ENCODE measurements at regions not wholly inside any gene's neighbourhood (a gene's known extent, or its start where the extent isn't known, plus 50 kb on each side); places are given as distances from the start of the nearest gene placed in this dataset.

DNA sequence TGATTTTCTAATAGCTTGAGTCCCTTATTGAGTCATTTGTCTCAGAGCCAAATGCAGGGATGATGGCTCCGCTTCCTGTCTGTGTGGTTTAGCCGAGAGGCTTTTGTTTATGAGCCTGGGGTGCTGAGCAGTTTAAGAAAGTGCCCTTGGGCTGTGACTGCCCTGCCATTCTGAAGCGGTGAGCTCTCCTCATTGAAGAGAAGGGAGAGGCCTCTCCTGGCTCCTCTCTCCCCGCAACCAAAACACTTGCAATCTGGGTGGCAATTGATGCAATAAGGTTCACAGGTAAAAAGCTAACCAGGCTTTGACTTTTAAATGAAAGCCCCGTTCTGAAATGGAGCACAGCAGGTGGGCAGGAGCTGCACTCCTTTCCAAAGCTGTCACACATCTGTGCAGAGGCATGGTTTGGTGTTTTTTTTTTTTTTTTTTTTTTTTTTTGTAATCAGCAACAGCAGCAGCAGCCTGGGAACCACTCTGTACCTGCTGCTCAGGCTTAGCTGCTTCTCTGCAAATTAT lies 403.7 kb downstream of the SIPA1L2 start:
- TF ChIP-seq EP300 (IDR thresholded peaks at IDR 0.05) (no peak), POLR2AphosphoS5 (IDR thresholded peaks at IDR 0.05) (no peak), POLR2A (IDR thresholded peaks at IDR 0.05; ENCODE audit: low read depth) (no peak)
- TF ChIP-seq, protein P1, sequence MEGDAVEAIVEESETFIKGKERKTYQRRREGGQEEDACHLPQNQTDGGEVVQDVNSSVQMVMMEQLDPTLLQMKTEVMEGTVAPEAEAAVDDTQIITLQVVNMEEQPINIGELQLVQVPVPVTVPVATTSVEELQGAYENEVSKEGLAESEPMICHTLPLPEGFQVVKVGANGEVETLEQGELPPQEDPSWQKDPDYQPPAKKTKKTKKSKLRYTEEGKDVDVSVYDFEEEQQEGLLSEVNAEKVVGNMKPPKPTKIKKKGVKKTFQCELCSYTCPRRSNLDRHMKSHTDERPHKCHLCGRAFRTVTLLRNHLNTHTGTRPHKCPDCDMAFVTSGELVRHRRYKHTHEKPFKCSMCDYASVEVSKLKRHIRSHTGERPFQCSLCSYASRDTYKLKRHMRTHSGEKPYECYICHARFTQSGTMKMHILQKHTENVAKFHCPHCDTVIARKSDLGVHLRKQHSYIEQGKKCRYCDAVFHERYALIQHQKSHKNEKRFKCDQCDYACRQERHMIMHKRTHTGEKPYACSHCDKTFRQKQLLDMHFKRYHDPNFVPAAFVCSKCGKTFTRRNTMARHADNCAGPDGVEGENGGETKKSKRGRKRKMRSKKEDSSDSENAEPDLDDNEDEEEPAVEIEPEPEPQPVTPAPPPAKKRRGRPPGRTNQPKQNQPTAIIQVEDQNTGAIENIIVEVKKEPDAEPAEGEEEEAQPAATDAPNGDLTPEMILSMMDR (IDR thresholded peaks at IDR 0.05) = no peak

All from esophagus muscularis mucosa (tissue), 4 donors.